HepG2 (cell line): ENCODE measurements at regions not wholly inside any gene's neighbourhood (a gene's known extent, or its start where the extent isn't known, plus 50 kb on each side); places are given as distances from the start of the nearest gene placed in this dataset.

Source experiments
- FOSL2 ChIP-seq: sonication (generic); formaldehyde crosslinking; IDR thresholded peaks from 2 replicates; pipeline ENCODE4 v1.4.0; 2020; ENCODE audit warnings: missing genetic modification reagents
- GATAD1 ChIP-seq: IDR thresholded peaks from 2 replicates; pipeline ENCODE4 v1.6.1; 2016; ENCODE audit warnings: missing genetic modification reagents, missing compliant biosample characterization
- GPN1 ChIP-seq: sonication (generic); formaldehyde crosslinking; IDR thresholded peaks from 2 replicates; pipeline ENCODE4 v1.5.1; 2020; ENCODE audit warnings: missing genetic modification reagents, borderline replicate concordance
- IKZF4 ChIP-seq: sonication (generic); formaldehyde crosslinking; IDR thresholded peaks from 2 replicates; pipeline ENCODE4 v1.5.1; 2020; ENCODE audit warnings: borderline replicate concordance, mild to moderate bottlenecking, low read depth, missing genetic modification reagents; ENCODE audit errors: not compliant biosample characterization
- MYC ChIP-seq: sonication (generic); formaldehyde crosslinking; IDR thresholded peaks from 2 replicates; pipeline ENCODE4 v1.9.0; 2021; ENCODE audit warnings: missing genetic modification reagents, borderline replicate concordance
- SMARCE1 ChIP-seq: fragments of 450-650 bp; IDR thresholded peaks from 2 replicates; pipeline ENCODE4 v1.6.1; 2017; ENCODE audit warnings: borderline replicate concordance
- SUZ12 ChIP-seq: fragments of 150-350 bp; IDR thresholded peaks from 2 replicates; pipeline ENCODE4 v1.6.1; 2014; ENCODE audit warnings: low read depth, low read length
- TEAD2 ChIP-seq: sonication (generic); formaldehyde crosslinking; IDR thresholded peaks from 2 replicates; pipeline ENCODE4 v1.9.0; 2021; ENCODE audit warnings: missing genetic modification reagents
- TP53 ChIP-seq: sonication (generic); formaldehyde crosslinking; conservative IDR thresholded peaks from 2 replicates; pipeline ENCODE4 v1.4.0; 2020; ENCODE audit warnings: missing genetic modification reagents
- ZNF292 ChIP-seq: sonication (generic); formaldehyde crosslinking; IDR thresholded peaks from 2 replicates; pipeline ENCODE4 v1.8.1; 2022; ENCODE audit warnings: mild to moderate bottlenecking, low read depth, missing genetic modification reagents, borderline replicate concordance
- ZNF333 ChIP-seq: sonication (generic); formaldehyde crosslinking; IDR thresholded peaks from 2 replicates; pipeline ENCODE4 v1.4.0; 2020; ENCODE audit warnings: mild to moderate bottlenecking, missing genetic modification reagents, borderline replicate concordance
- ZNF841 ChIP-seq: sonication (generic); formaldehyde crosslinking; IDR thresholded peaks from 2 replicates; pipeline ENCODE4 v1.8.1; 2023; ENCODE audit warnings: missing genetic modification reagents, borderline replicate concordance
- ZNF879 ChIP-seq: sonication (generic); formaldehyde crosslinking; IDR thresholded peaks from 2 replicates; pipeline ENCODE4 v1.8.1; 2023; ENCODE audit warnings: missing genetic modification reagents
- TF ChIP-seq, protein P1 (sequence below): sonication (generic); formaldehyde crosslinking; IDR thresholded peaks from 2 replicates; pipeline ENCODE4 v1.4.0; 2020; ENCODE audit warnings: mild to moderate bottlenecking, missing genetic modification reagents, borderline replicate concordance
- TF ChIP-seq, protein P2 (sequence below): sonication (generic); formaldehyde crosslinking; IDR thresholded peaks from 2 replicates; pipeline ENCODE4 v1.4.0; 2020; ENCODE audit warnings: mild to moderate bottlenecking, missing genetic modification reagents
- TF ChIP-seq, protein P3 (sequence below): sonication (generic); formaldehyde crosslinking; IDR thresholded peaks from 2 replicates; pipeline ENCODE4 v1.5.1; 2020; ENCODE audit warnings: mild to moderate bottlenecking, missing genetic modification reagents
- TF ChIP-seq, protein P4 (sequence below): IDR thresholded peaks from 2 replicates; pipeline ENCODE4 v1.6.1; 2016; ENCODE audit warnings: missing biosample characterization, missing genetic modification reagents, low read depth
- TF ChIP-seq, protein P5 (sequence below): sonication (generic); formaldehyde crosslinking; conservative IDR thresholded peaks from 2 replicates; pipeline ENCODE4 v1.8.0; 2022; ENCODE audit warnings: mild to moderate bottlenecking, moderate library complexity, missing genetic modification reagents

DNA sequence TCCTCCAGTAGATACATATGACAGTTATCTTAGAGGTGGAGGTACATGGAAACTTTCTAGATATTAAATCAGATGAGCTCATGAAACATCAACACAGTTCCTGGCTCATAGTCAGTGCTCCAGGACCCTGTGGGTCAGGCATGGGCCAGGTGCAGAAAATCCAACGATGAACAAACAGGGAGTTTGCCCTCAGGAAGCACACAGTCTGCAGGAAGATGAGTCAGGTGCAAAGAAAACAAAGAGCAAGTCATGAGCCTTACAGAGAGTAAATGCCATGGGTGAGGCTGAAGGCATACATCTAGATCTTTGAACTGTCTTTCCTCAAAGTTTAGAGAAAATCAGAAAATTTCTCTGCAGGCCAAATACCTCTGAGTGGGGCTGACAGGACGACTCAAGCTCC is 184.2 kb upstream of the TPM1 start (continued):
- TF ChIP-seq, protein P1, sequence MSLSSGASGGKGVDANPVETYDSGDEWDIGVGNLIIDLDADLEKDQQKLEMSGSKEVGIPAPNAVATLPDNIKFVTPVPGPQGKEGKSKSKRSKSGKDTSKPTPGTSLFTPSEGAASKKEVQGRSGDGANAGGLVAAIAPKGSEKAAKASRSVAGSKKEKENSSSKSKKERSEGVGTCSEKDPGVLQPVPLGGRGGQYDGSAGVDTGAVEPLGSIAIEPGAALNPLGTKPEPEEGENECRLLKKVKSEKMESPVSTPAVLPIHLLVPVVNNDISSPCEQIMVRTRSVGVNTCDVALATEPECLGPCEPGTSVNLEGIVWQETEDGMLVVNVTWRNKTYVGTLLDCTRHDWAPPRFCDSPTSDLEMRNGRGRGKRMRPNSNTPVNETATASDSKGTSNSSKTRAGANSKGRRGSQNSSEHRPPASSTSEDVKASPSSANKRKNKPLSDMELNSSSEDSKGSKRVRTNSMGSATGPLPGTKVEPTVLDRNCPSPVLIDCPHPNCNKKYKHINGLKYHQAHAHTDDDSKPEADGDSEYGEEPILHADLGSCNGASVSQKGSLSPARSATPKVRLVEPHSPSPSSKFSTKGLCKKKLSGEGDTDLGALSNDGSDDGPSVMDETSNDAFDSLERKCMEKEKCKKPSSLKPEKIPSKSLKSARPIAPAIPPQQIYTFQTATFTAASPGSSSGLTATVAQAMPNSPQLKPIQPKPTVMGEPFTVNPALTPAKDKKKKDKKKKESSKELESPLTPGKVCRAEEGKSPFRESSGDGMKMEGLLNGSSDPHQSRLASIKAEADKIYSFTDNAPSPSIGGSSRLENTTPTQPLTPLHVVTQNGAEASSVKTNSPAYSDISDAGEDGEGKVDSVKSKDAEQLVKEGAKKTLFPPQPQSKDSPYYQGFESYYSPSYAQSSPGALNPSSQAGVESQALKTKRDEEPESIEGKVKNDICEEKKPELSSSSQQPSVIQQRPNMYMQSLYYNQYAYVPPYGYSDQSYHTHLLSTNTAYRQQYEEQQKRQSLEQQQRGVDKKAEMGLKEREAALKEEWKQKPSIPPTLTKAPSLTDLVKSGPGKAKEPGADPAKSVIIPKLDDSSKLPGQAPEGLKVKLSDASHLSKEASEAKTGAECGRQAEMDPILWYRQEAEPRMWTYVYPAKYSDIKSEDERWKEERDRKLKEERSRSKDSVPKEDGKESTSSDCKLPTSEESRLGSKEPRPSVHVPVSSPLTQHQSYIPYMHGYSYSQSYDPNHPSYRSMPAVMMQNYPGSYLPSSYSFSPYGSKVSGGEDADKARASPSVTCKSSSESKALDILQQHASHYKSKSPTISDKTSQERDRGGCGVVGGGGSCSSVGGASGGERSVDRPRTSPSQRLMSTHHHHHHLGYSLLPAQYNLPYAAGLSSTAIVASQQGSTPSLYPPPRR (CRISPR knock-in tag) = no peak
- TF ChIP-seq, protein P2, sequence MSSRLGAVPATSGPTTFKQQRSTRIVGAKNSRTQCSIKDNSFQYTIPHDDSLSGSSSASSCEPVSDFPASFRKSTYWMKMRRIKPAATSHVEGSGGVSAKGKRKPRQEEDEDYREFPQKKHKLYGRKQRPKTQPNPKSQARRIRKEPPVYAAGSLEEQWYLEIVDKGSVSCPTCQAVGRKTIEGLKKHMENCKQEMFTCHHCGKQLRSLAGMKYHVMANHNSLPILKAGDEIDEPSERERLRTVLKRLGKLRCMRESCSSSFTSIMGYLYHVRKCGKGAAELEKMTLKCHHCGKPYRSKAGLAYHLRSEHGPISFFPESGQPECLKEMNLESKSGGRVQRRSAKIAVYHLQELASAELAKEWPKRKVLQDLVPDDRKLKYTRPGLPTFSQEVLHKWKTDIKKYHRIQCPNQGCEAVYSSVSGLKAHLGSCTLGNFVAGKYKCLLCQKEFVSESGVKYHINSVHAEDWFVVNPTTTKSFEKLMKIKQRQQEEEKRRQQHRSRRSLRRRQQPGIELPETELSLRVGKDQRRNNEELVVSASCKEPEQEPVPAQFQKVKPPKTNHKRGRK (CRISPR knock-in tag) = no peak
- TF ChIP-seq ZNF841 (no peak), FOSL2 (CRISPR knock-in tag) (peak; percentile 93), GPN1 (no peak), TEAD2 (CRISPR knock-in tag) (no peak), ZNF333 (CRISPR knock-in tag) (no peak), ZNF879 (CRISPR knock-in tag) (no peak), GATAD1 (CRISPR knock-in tag) (no peak), MYC (CRISPR knock-in tag) (0 out of 2 replicates have a peak, but pooled peaks have one; percentile 26), SUZ12 (no peak), SMARCE1 (no peak), ZNF292 (CRISPR knock-in tag) (no peak), IKZF4 (CRISPR knock-in tag) (no peak), TP53 (CRISPR knock-in tag) (no peak)
- TF ChIP-seq, protein P3, sequence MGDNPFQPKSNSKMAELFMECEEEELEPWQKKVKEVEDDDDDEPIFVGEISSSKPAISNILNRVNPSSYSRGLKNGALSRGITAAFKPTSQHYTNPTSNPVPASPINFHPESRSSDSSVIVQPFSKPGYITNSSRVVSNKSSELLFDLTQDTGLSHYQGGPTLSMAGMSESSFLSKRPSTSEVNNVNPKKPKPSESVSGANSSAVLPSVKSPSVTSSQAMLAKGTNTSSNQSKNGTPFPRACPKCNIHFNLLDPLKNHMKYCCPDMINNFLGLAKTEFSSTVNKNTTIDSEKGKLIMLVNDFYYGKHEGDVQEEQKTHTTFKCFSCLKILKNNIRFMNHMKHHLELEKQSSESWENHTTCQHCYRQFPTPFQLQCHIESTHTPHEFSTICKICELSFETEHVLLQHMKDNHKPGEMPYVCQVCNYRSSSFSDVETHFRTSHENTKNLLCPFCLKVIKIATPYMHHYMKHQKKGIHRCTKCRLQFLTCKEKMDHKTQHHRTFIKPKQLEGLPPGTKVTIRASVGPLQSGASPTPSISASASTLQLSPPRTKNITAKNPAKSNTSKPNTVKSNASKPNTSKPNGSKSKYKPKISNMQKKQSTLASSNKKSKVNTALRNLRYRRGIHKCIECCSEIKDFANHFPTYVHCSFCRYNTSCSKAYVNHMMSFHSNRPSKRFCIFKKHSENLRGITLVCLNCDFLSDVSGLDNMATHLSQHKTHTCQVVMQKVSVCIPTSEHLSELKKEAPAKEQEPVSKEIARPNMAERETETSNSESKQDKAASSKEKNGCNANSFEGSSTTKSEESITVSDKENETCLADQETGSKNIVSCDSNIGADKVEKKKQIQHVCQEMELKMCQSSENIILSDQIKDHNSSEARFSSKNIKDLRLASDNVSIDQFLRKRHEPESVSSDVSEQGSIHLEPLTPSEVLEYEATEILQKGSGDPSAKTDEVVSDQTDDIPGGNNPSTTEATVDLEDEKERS (CRISPR knock-in tag) = peak; percentile 83; the same call in 1 of the 2 replicates
- TF ChIP-seq, protein P4, sequence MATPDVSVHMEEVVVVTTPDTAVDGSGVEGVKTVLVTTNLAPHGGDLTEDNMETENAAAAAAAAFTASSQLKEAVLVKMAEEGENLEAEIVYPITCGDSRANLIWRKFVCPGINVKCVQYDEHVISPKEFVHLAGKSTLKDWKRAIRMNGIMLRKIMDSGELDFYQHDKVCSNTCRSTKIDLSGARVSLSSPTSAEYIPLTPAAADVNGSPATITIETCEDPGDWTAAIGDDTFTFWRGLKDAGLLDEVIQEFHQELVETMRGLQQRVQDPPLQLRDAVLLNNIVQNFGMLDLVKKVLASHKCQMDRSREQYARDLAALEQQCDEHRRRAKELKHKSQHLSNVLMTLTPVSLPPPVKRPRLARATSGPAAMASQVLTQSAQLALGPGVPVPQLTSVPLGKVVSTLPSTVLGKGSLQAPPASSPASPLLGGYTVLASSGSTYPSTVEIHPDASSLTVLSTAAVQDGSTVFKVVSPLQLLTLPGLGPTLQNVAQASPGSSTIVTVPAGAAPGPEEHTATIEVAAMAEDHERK = no peak
- TF ChIP-seq, protein P5, sequence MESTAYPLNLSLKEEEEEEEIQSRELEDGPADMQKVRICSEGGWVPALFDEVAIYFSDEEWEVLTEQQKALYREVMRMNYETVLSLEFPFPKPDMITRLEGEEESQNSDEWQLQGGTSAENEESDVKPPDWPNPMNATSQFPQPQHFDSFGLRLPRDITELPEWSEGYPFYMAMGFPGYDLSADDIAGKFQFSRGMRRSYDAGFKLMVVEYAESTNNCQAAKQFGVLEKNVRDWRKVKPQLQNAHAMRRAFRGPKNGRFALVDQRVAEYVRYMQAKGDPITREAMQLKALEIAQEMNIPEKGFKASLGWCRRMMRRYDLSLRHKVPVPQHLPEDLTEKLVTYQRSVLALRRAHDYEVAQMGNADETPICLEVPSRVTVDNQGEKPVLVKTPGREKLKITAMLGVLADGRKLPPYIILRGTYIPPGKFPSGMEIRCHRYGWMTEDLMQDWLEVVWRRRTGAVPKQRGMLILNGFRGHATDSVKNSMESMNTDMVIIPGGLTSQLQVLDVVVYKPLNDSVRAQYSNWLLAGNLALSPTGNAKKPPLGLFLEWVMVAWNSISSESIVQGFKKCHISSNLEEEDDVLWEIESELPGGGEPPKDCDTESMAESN = peak; percentile 100
